IMR-90 (cell line): ENCODE measurements at regions not wholly inside any gene's neighbourhood (a gene's known extent, or its start where the extent isn't known, plus 50 kb on each side); places are given as distances from the start of the nearest gene placed in this dataset.

Source experiments
- ATAC-seq: fragments of 200-7000 bp; cut with Tn5 transposase; 2 replicates; pipeline ENCODE4 v1.9.1; 2020; ENCODE audit warnings: low read depth, mild to moderate bottlenecking, moderate library complexity
- BruUV-seq: library from RNA; stranded (reverse); fragments of 400-500 nt; replicated peaks from 2 replicates; lab custom pipeline; 2021; lab: Mats Ljungman, UMichigan
- CTCF ChIA-PET: fragments of 300-600 bp; formaldehyde crosslinking; extraction: SDS; loops from one replicate; lab custom pipeline; 2021; ENCODE audit warnings: antibody characterized with exemption; lab: Yijun Ruan, JAX
- POLR2A ChIA-PET: fragments of 300-600 bp; sonication (Branson Sonifier 250); formaldehyde crosslinking; loops from one replicate; lab custom pipeline; 2022; ENCODE audit warnings: antibody characterized with exemption; ENCODE audit not compliant: unreplicated experiment; lab: Charles Lee
- DNase-seq: peaks from one replicate; pipeline ENCODE4 v3.0.0; 2013
- H2AFZ ChIP-seq: replicated peaks from 2 replicates; pipeline ENCODE3; 2013; ENCODE audit warnings: low read length, mild to moderate bottlenecking; ENCODE audit not compliant: poor library complexity
- H2AK5ac ChIP-seq: 2 replicates; pipeline ENCODE4 v1.6.1; 2013; ENCODE audit warnings: low read depth, low read length, inconsistent platforms
- H2AK9ac ChIP-seq: replicated peaks from 2 replicates; pipeline ENCODE3; 2013; ENCODE audit warnings: mild to moderate bottlenecking, low read depth, low read length, moderate library complexity; ENCODE audit not compliant: poor library complexity
- H2BK120ac ChIP-seq: 2 replicates; pipeline ENCODE4 v1.6.1; 2013; ENCODE audit warnings: low read depth, low read length, inconsistent platforms
- H2BK15ac ChIP-seq: 3 replicates; pipeline ENCODE4 v1.6.1; 2013; ENCODE audit warnings: low read depth, low read length, inconsistent platforms
- H2BK20ac ChIP-seq: 2 replicates; pipeline ENCODE4 v1.6.1; 2013; ENCODE audit warnings: low read depth, mild to moderate bottlenecking, inconsistent platforms, low read length, moderate library complexity
- H2BK5ac ChIP-seq: 2 replicates; pipeline ENCODE4 v1.6.1; 2013; ENCODE audit warnings: mild to moderate bottlenecking, low read depth, low read length, inconsistent platforms; ENCODE audit not compliant: poor library complexity, severe bottlenecking
- H3K14ac ChIP-seq: replicated peaks from 2 replicates; pipeline ENCODE4 v1.6.1; 2013; ENCODE audit warnings: low read depth, low read length, inconsistent platforms
- H3K18ac ChIP-seq: 2 replicates; pipeline ENCODE4 v1.6.1; 2013; ENCODE audit warnings: low read depth, low read length, control low read depth
- H3K23ac ChIP-seq: 2 replicates; pipeline ENCODE4 v1.6.1; 2013; ENCODE audit warnings: low read depth, low read length, inconsistent platforms
- H3K27ac ChIP-seq: 2 replicates; pipeline ENCODE4 v1.5.1; 2013; ENCODE audit warnings: mild to moderate bottlenecking, control low read depth, low read length; ENCODE audit not compliant: insufficient read depth
- H3K27me3 ChIP-seq: 2 replicates; pipeline ENCODE4 v1.6.1; 2013; ENCODE audit warnings: low read length; ENCODE audit not compliant: control insufficient read depth, insufficient read depth
- H3K36me3 ChIP-seq: 2 replicates; pipeline ENCODE4 v1.6.1; 2013; ENCODE audit warnings: low read length, mixed read lengths; ENCODE audit not compliant: control insufficient read depth, insufficient read depth
- H3K4ac ChIP-seq: 2 replicates; pipeline ENCODE4 v1.6.1; 2013; ENCODE audit warnings: low read depth, low read length, inconsistent platforms
- H3K4me1 ChIP-seq: 2 replicates; pipeline ENCODE4 v1.6.1; 2013; ENCODE audit warnings: low read length, mixed read lengths; ENCODE audit not compliant: control insufficient read depth, insufficient read depth
- H3K4me2 ChIP-seq: 2 replicates; pipeline ENCODE4 v1.6.1; 2013; ENCODE audit warnings: low read depth, mild to moderate bottlenecking, control low read depth, low read length, moderate library complexity
- H3K4me3 ChIP-seq: 2 replicates; pipeline ENCODE4 v1.5.1; 2013; ENCODE audit warnings: low read depth, mild to moderate bottlenecking, control low read depth, low read length, moderate library complexity; ENCODE audit not compliant: insufficient read depth
- H3K56ac ChIP-seq: 2 replicates; pipeline ENCODE4 v1.6.1; 2013; ENCODE audit warnings: low read length, inconsistent platforms; ENCODE audit not compliant: insufficient read depth; ENCODE audit errors: extremely low read depth
- H3K79me1 ChIP-seq, 2 experiments: 2 replicates each; pipeline ENCODE4 v1.6.1; 2013; ENCODE audit warnings: low read length in 2 of 2, inconsistent platforms in 1 of 2, low read depth in 1 of 2
- H3K9ac ChIP-seq: 2 replicates; pipeline ENCODE4 v1.6.1; 2013; ENCODE audit warnings: low read depth, low read length, control low read depth
- H3K9me1 ChIP-seq: 2 replicates; pipeline ENCODE4 v1.6.1; 2013; ENCODE audit warnings: low read length, inconsistent platforms; ENCODE audit not compliant: insufficient read depth
- H3K9me3 ChIP-seq: 2 replicates; pipeline ENCODE4 v1.6.1; 2013; ENCODE audit warnings: low read length; ENCODE audit not compliant: control insufficient read depth, insufficient read depth
- H4K20me1 ChIP-seq: 2 replicates; pipeline ENCODE4 v1.6.1; 2013; ENCODE audit warnings: low read length, inconsistent platforms; ENCODE audit not compliant: insufficient read depth
- H4K5ac ChIP-seq: 2 replicates; pipeline ENCODE4 v1.6.1; 2013; ENCODE audit warnings: mild to moderate bottlenecking, low read depth, low read length, control low read depth
- H4K8ac ChIP-seq, 2 experiments: 2 replicates each; pipeline ENCODE4 v1.6.1; 2013; ENCODE audit warnings: low read depth in 2 of 2, low read length in 2 of 2, control low read depth in 1 of 2, inconsistent platforms in 1 of 2
- H4K91ac ChIP-seq: 2 replicates; pipeline ENCODE4 v1.6.1; 2013; ENCODE audit warnings: low read depth, low read length, inconsistent platforms; ENCODE audit not compliant: insufficient read depth
- BHLHE40 ChIP-seq: fragments of 150-350 bp; IDR thresholded peaks from 2 replicates; pipeline ENCODE4 v1.6.1; 2016; ENCODE audit warnings: mild to moderate bottlenecking, low read depth, low read length
- CEBPB ChIP-seq: IDR thresholded peaks from 2 replicates; pipeline ENCODE4 v1.6.1; 2012; ENCODE audit warnings: low read depth, low read length, improper control_type of control experiment
- CHD1 ChIP-seq: IDR thresholded peaks from 2 replicates; pipeline ENCODE4 v1.6.1; 2012; ENCODE audit warnings: low read depth, low read length, improper control_type of control experiment
- CTCF ChIP-seq: conservative IDR thresholded peaks from 2 replicates; pipeline ENCODE4 v1.5.1; 2012; ENCODE audit warnings: mild to moderate bottlenecking, low read depth, low read length, improper control_type of control experiment
- FOS ChIP-seq: fragments of 150-350 bp; IDR thresholded peaks from 2 replicates; pipeline ENCODE4 v1.6.1; 2016; ENCODE audit warnings: low read depth, low read length
- MAFK ChIP-seq: IDR thresholded peaks from 2 replicates; pipeline ENCODE4 v1.6.1; 2012; ENCODE audit warnings: low read depth, low read length, improper control_type of control experiment
- MAZ ChIP-seq: IDR thresholded peaks from 2 replicates; pipeline ENCODE4 v1.6.1; 2012; ENCODE audit warnings: low read depth, mild to moderate bottlenecking, low read length, improper control_type of control experiment, moderate library complexity, borderline replicate concordance
- MXI1 ChIP-seq: IDR thresholded peaks from 2 replicates; pipeline ENCODE4 v1.6.1; 2012; ENCODE audit warnings: low read depth, mild to moderate bottlenecking, low read length, moderate library complexity, borderline replicate concordance
- NFE2L2 ChIP-seq: fragments of 150-350 bp; IDR thresholded peaks from 2 replicates; pipeline ENCODE4 v1.6.1; 2016; ENCODE audit warnings: low read depth, mild to moderate bottlenecking, low read length
- POLR2A ChIP-seq: IDR thresholded peaks from 2 replicates; pipeline ENCODE4 v1.6.1; 2012; ENCODE audit warnings: mild to moderate bottlenecking, low read depth, low read length
- RAD21 ChIP-seq: IDR thresholded peaks from 2 replicates; pipeline ENCODE4 v1.6.1; 2012; ENCODE audit warnings: low read length, improper control_type of control experiment
- RCOR1 ChIP-seq: IDR thresholded peaks from 2 replicates; pipeline ENCODE4 v1.6.1; 2012; ENCODE audit warnings: mild to moderate bottlenecking, low read length, improper control_type of control experiment; ENCODE audit not compliant: insufficient replicate concordance
- RFX5 ChIP-seq: IDR thresholded peaks from 2 replicates; pipeline ENCODE4 v1.8.0; 2012; ENCODE audit warnings: low read depth, mild to moderate bottlenecking, low read length, moderate library complexity
- SMC3 ChIP-seq: fragments of 150-350 bp; IDR thresholded peaks from 2 replicates; pipeline ENCODE4 v1.6.1; 2016; ENCODE audit warnings: low read depth, mild to moderate bottlenecking, antibody characterized with exemption, low read length, moderate library complexity
- WGBS, 2 experiments: methylation state at CpG; one replicate each; pipeline versions ENCODE4 v1.1.5 to v1.1.7; 2013; ENCODE audit warnings: missing lambda C conversion rate in 2 of 2; ENCODE audit not compliant: insufficient read length in 1 of 2; ENCODE audit errors: extremely low coverage in 2 of 2; 5-methylcytosine and 5-hydroxymethylcytosine counted together
- dilution Hi-C: fragments of 300-500 bp; cut with HindIII; formaldehyde crosslinking; loops from one replicate; pipeline ENCODE4 v1.14.3; 2018; ENCODE audit warnings: low sequenced_read_pairs; ENCODE audit not compliant: unreplicated experiment
- in situ Hi-C: fragments of 300-500 bp; cut with MboI; formaldehyde crosslinking; loops from 3 replicates; pipeline ENCODE4 v1.14.3; 2019; ENCODE audit warnings: low sequenced_read_pairs, inconsistent platforms, mixed read lengths
- intact Hi-C: fragments of 100-400 bp; cut with micrococcal nuclease; formaldehyde crosslinking; loops from 2 replicates; pipeline ENCODE4 v1.10.0; 2022
- TF ChIP-seq, protein P1 (sequence below): fragments of 150-350 bp; IDR thresholded peaks from 2 replicates; pipeline ENCODE4 v1.6.1; 2017; ENCODE audit warnings: mild to moderate bottlenecking, antibody characterized with exemption, low read length, low read depth
- TF ChIP-seq, protein P2 (sequence below): fragments of 150-350 bp; IDR thresholded peaks from 2 replicates; pipeline ENCODE4 v1.6.1; 2016; ENCODE audit warnings: low read depth, mild to moderate bottlenecking, low read length, moderate library complexity, borderline replicate concordance

DNA sequence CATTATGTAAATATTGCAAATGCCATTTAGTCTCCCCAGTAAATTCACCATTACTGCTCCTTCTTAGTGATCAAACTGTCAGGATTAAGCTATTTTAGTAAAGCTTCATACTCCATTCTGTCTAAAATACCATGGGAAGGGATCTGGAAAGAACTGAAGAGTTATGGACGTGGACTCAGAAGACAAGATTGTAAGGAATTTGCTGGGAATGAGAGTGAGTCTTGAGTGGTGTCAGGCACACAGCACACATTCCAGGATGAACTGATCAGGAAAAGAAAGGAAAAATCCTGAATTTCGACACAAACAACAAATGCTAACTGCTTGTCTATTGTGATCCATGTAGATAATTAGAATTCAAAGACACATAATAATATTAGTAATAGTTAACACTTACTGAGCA, 311.0 kb downstream of the CENPC start:
- H4K91ac ChIP-seq: no peak overlapping the region
- H4K20me1 ChIP-seq: no peaks in the 10 kb centered on the region
- H4K5ac ChIP-seq: no peak overlapping the region
- no peak overlapping the region for H2BK120ac ChIP-seq
- no peak for DNase-seq
- no peak overlapping the region for H2AK5ac ChIP-seq
- no peak overlapping the region for H2BK15ac ChIP-seq
- H4K8ac ChIP-seq: no peak overlapping the region
- no peak overlapping the region for H2BK20ac ChIP-seq
- no peak overlapping the region for H3K9ac ChIP-seq
- no peaks in the 10 kb centered on the region for H3K36me3 ChIP-seq
- in situ Hi-C loops: no loop called here
- H2AK9ac ChIP-seq: no peak overlapping the region
- no TSS peak for BruUV-seq
- intact Hi-C loops: no loop called here
- H2AFZ ChIP-seq: no peak overlapping the region
- 0 out of 2 replicates have a peak, but pooled peaks cover 2% of the 10 kb centered on the region for H3K9me3 ChIP-seq
- no peak overlapping the region for H3K4me2 ChIP-seq
- no peak overlapping the region for H3K23ac ChIP-seq
- no peak overlapping the region for H3K56ac ChIP-seq
- ChIA-PET POLR2A (no interaction called here), CTCF (no interaction called here)
- no peaks in the 10 kb centered on the region for H3K4me1 ChIP-seq
- no peak for TF ChIP-seq CEBPB
- no peak for TF ChIP-seq BHLHE40
- TF ChIP-seq MAFK: no peak
- TF ChIP-seq, protein P1, sequence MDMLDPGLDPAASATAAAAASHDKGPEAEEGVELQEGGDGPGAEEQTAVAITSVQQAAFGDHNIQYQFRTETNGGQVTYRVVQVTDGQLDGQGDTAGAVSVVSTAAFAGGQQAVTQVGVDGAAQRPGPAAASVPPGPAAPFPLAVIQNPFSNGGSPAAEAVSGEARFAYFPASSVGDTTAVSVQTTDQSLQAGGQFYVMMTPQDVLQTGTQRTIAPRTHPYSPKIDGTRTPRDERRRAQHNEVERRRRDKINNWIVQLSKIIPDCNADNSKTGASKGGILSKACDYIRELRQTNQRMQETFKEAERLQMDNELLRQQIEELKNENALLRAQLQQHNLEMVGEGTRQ: no peak
- TF ChIP-seq RAD21: no peak
- no peak for TF ChIP-seq MXI1
- no peak for TF ChIP-seq FOS
- TF ChIP-seq POLR2A: no peak
- no peak for TF ChIP-seq RFX5
- TF ChIP-seq CHD1: no peak
- TF ChIP-seq, protein P2, sequence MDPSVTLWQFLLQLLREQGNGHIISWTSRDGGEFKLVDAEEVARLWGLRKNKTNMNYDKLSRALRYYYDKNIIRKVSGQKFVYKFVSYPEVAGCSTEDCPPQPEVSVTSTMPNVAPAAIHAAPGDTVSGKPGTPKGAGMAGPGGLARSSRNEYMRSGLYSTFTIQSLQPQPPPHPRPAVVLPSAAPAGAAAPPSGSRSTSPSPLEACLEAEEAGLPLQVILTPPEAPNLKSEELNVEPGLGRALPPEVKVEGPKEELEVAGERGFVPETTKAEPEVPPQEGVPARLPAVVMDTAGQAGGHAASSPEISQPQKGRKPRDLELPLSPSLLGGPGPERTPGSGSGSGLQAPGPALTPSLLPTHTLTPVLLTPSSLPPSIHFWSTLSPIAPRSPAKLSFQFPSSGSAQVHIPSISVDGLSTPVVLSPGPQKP: no peak
- TF ChIP-seq RCOR1: no peak
- TF ChIP-seq NFE2L2: no peak
- no peak for TF ChIP-seq MAZ
- no peak for TF ChIP-seq SMC3
- no peak for TF ChIP-seq CTCF
- H3K18ac ChIP-seq: no peak overlapping the region
- dilution Hi-C loops: no loop called here
- no peak for ATAC-seq
- H3K27me3 ChIP-seq: no peaks in the 10 kb centered on the region
- H3K4me3 ChIP-seq: no peak overlapping the region
- no peak overlapping the region for H3K4ac ChIP-seq
- no peaks in the 10 kb centered on the region for H3K79me1 ChIP-seq
- no peaks in the 10 kb centered on the region for H3K9me1 ChIP-seq
- WGBS, 2 experiments: no CpG with 5 or more reads among the region's 2 CpGs
- H2BK5ac ChIP-seq: no peak overlapping the region
- no peak overlapping the region for H3K27ac ChIP-seq
- H3K14ac ChIP-seq: no peak overlapping the region
